Left lung (tissue), 4 donors: ENCODE measurements at regions not wholly inside any gene's neighbourhood (a gene's known extent, or its start where the extent isn't known, plus 50 kb on each side); places are given as distances from the start of the nearest gene placed in this dataset.

Source experiments
- ATAC-seq: fragments of 200-7000 bp; cut with Tn5 transposase; one replicate; pipeline ENCODE4 v1.9.1; 2020; ENCODE audit warnings: moderate library complexity
- DNase-seq, 4 donors: peaks; one replicate each; pipeline ENCODE4 v3.0.0-alpha.2; 2013 to 2020
- H3K27ac ChIP-seq, 2 donors: fragments of 200-600 bp; sonication (generic) in 1 of 2; one replicate each; pipeline versions ENCODE4 v1.5.0 to v1.8.0; 2020 to 2021
- H3K27me3 ChIP-seq, 2 donors: fragments of 200-600 bp; sonication (generic) in 1 of 2; one replicate each; pipeline versions ENCODE4 v1.5.0 to v1.8.0; 2020 to 2021
- H3K36me3 ChIP-seq, 2 donors: fragments of 200-600 bp; sonication (generic) in 1 of 2; one replicate each; pipeline versions ENCODE4 v1.5.0 to v1.8.0; 2020 to 2021
- H3K4me1 ChIP-seq, 2 donors: fragments of 200-600 bp; one replicate each; pipeline ENCODE4 v1.8.0; 2021
- H3K4me3 ChIP-seq, 2 donors: fragments of 200-600 bp; sonication (generic) in 1 of 2; one replicate each; pipeline versions ENCODE4 v1.5.0 to v1.8.0; 2020 to 2021; ENCODE audit warnings: mild to moderate bottlenecking in 1 of 2
- H3K9me3 ChIP-seq, 2 donors: fragments of 200-600 bp; sonication (generic) in 1 of 2; one replicate each; pipeline versions ENCODE4 v1.5.0 to v1.8.0; 2020 to 2021
- CTCF ChIP-seq, 2 donors: fragments of 200-600 bp; sonication (generic) in 1 of 2; IDR thresholded peaks; one replicate each; pipeline versions ENCODE4 v1.5.0 to v1.8.0; 2021; ENCODE audit warnings: antibody characterized with exemption in 2 of 2
- intact Hi-C, 2 donors: fragments of 100-400 bp; cut with DNase I; formaldehyde crosslinking; loops; one replicate each; pipeline versions ENCODE4 v1.11.2 to v1.14.2; 2022
- donor health status: DM: no; HTN: yes; CAD: no.
- donor health status: DM: no; HTN: no; CAD: no.

DNA sequence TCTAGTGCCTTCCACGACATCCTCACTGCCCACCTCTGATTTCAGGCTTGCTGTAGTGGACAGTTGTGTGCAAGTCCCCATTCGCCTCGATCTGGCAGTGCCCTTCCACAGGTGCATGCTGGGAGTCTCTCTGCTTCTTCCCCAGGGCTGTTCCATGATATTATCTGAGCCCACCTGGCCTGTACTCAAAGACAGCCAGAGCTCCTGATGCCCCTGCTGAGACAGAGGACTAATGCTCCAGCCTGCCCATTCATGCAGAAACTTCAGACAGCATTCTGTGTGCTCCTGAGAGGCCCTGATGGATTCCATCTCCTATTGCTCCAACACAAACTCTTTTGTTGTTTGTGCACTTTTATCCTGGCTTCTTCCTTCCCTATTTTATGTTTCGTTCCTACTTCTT, 164.8 kb upstream of the PRSS58 start:
- no peak overlapping the region for H3K4me3 ChIP-seq
- no peak for TF ChIP-seq CTCF (IDR thresholded peaks at IDR 0.05)
- intact Hi-C loops = no loop called here

DNA sequence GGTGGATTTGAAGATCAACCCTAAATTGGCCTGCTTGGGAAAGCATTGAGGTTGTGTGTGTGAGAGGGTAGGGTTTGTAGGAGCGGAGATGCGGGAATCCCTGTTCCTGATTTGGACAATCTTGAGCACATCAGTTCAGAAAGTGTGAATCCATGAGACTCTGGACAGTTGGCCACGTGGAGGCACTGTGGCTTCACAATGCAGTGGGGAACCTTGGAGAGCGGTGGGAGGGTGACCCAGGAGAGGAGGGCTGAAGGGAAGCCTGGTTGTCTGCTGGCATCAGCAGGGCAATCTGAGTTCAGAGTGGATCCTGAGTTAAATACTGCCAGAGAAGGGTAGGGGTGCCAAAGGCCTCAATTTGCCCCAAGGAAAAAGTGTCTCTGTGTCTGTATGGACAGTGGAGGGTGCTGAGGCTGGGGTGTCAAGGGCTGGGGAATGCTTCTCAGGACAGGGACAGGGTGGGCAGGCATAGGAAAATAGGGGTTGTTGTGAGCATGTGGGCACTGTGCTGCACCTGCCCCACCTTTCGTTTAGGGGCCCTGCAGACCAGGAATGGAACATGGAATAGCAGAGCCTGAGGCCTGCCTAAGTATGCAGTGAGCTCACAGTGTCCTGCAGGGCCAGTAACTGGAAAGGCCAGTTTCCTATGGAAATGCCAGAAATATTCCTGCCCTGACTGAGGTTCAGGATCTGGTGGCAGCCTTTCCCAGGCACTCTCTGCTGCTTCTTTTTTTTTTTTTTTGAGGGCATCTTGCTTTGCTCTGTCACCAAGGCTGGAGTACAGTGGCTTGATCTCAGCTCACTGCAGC, 162.9 kb upstream of the PRSS58 start:
- DNase-seq (no peak), ATAC-seq (no peak)
- Histone ChIP-seq H3K9me3 (no peaks in the 10 kb centered on the region), H3K4me3 (no peak overlapping the region), H3K27ac (no peak overlapping the region), H3K36me3 (no peaks in the 10 kb centered on the region), H3K4me1 (no peaks in the 10 kb centered on the region), H3K27me3 (no peaks in the 10 kb centered on the region)
- no peak for TF ChIP-seq CTCF (IDR thresholded peaks at IDR 0.05)
- intact Hi-C loops = no loop called here

More for the DNA sequence above, 164.8 kb upstream of the PRSS58 start:
- Histone ChIP-seq H3K27ac (no peak overlapping the region), H3K4me1 (no peaks in the 10 kb centered on the region), H3K36me3 (no peaks in the 10 kb centered on the region), H3K9me3 (no peaks in the 10 kb centered on the region), H3K27me3 (no peaks in the 10 kb centered on the region)
- no peak for ATAC-seq
- no peak for DNase-seq

- H3K4me1 ChIP-seq = no peaks in the 10 kb centered on the region
- ATAC-seq (no peak), DNase-seq (no peak)
- no peaks in the 10 kb centered on the region for H3K36me3 ChIP-seq
- no peak for TF ChIP-seq CTCF (IDR thresholded peaks at IDR 0.05)
- no peaks in the 10 kb centered on the region for H3K27me3 ChIP-seq
- no peaks in the 10 kb centered on the region for H3K9me3 ChIP-seq
- no peak overlapping the region for H3K4me3 ChIP-seq
- intact Hi-C loops = no loop called here
- no peak overlapping the region for H3K27ac ChIP-seq
These were observed 160.5 kb upstream of the PRSS58 start for GRCh38 chr7:142418326-142418725.

DNA sequence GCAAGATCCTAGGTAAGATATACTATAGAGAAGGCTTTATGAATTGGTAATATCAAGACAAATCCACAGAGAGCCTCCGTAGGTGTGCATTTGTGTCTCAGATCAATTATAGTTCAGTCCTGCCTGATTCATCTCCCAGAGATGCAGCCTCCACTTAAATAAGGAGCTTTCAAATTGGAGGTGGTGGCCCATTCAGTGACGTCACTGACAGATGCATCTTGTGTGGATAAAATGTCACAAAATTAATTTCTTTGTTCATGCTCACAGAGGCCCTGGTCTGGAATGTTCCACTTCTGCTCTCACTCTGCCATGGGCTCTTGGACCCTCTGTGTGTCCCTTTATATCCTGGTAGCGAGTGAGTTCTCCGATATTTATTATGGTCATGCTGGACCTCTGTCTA, 157.1 kb upstream of the PRSS58 start:
- H3K9me3 ChIP-seq = no peaks in the 10 kb centered on the region
- ATAC-seq (no peak), DNase-seq (no peak)
- no peak for TF ChIP-seq CTCF (IDR thresholded peaks at IDR 0.05)
- no peaks in the 10 kb centered on the region for H3K36me3 ChIP-seq
- no peaks in the 10 kb centered on the region for H3K27me3 ChIP-seq
- H3K4me3 ChIP-seq = no peak overlapping the region
- intact Hi-C loops = no loop called here
- no peaks in the 10 kb centered on the region for H3K4me1 ChIP-seq
- no peak overlapping the region for H3K27ac ChIP-seq

DNA sequence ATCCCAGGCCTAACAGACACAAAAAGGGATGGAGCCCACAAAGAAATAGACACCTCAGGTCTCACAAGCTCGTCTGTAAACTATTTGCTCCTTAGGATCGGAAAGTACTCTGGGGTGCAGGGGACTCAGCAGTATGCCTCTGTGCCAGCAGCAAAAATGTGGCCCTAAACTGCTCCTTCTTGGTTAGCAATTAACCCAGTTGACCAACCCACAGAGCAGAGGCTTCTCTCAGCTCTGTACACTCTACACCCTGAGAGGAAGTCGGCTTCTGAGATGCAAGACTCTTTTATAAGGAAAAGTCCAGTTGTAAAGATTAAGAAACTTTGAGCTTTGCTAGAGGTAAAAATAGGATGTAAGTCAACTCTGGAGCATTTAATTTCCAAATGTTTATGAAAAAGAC, 156.3 kb upstream of the PRSS58 start:
- ATAC-seq = no peak
- intact Hi-C loops = no loop called here

More for the DNA sequence above, 156.3 kb upstream of the PRSS58 start:
- no peaks in the 10 kb centered on the region for H3K36me3 ChIP-seq
- H3K4me1 ChIP-seq = no peaks in the 10 kb centered on the region
- TF ChIP-seq CTCF (IDR thresholded peaks at IDR 0.05) = no peak
- H3K9me3 ChIP-seq = no peaks in the 10 kb centered on the region
- H3K27me3 ChIP-seq = no peaks in the 10 kb centered on the region
- no peak overlapping the region for H3K27ac ChIP-seq
- no peak for DNase-seq
- H3K4me3 ChIP-seq = no peak overlapping the region
